ENCODE measurements at regions not wholly inside any gene's neighbourhood (a gene's known extent, or its start where the extent isn't known, plus 50 kb on each side); places are given as distances from the start of the nearest gene placed in this dataset.

- Mint-ChIP-seq H3K36me3 (no peaks in the 10 kb centered on the region), H3K4me3 (no peak overlapping the region), H3K9me3 (no peaks in the 10 kb centered on the region), H3K27me3 (no peaks in the 10 kb centered on the region), H3K4me1 (ENCODE audit: low read depth) (no peaks in the 10 kb centered on the region), H3K27ac (no peak overlapping the region)
- POLR2A ChIA-PET = no interaction called here
- intact Hi-C loops (cut with micrococcal nuclease) = no loop called here
- DNase-seq = no peak
- CTCF ChIA-PET = no interaction called here
Measured at GRCh38 chr16:18041864-18042834, 294.4 kb downstream of the NPIPA8 start.

- Mint-ChIP-seq H3K27ac (no peak overlapping the region), H3K9me3 (no peaks in the 10 kb centered on the region), H3K4me3 (no peak overlapping the region), H3K4me1 (ENCODE audit: low read depth) (no peaks in the 10 kb centered on the region), H3K36me3 (no peaks in the 10 kb centered on the region), H3K27me3 (no peaks in the 10 kb centered on the region)
- ChIA-PET POLR2A (no interaction called here), CTCF (no interaction called here)
- intact Hi-C loops (cut with micrococcal nuclease) = no loop called here
- no peak for DNase-seq
Measured at GRCh38 chr16:18039931-18040330, 296.6 kb downstream of the NPIPA8 start.

- no peak for DNase-seq
- Mint-ChIP-seq H3K4me1 (ENCODE audit: low read depth) (no peaks in the 10 kb centered on the region), H3K9me3 (no peaks in the 10 kb centered on the region), H3K27ac (no peak overlapping the region), H3K4me3 (no peak overlapping the region), H3K36me3 (no peaks in the 10 kb centered on the region), H3K27me3 (no peaks in the 10 kb centered on the region)
- CTCF ChIA-PET = no interaction called here
- intact Hi-C loops (cut with micrococcal nuclease) = no loop called here
- POLR2A ChIA-PET = no interaction called here
Measured at GRCh38 chr16:18037051-18037450, 299.5 kb downstream of the NPIPA8 start.

GRCh38 chr16:18024611-18025010 lies 311.9 kb downstream of the NPIPA8 start:
- Mint-ChIP-seq H3K9me3 (no peaks in the 10 kb centered on the region), H3K4me1 (ENCODE audit: low read depth) (no peaks in the 10 kb centered on the region), H3K27me3 (peaks cover 7% of the 10 kb centered on the region), H3K4me3 (no peak overlapping the region), H3K27ac (no peak overlapping the region), H3K36me3 (no peaks in the 10 kb centered on the region)
- intact Hi-C loops (cut with micrococcal nuclease) = no loop called here
- POLR2A ChIA-PET = no interaction called here
- DNase-seq = no peak
- CTCF ChIA-PET = no interaction called here

GRCh38 chr16:18018376-18018775 lies 318.2 kb downstream of the NPIPA8 start:
- no peaks in the 10 kb centered on the region for H3K36me3 Mint-ChIP-seq
- intact Hi-C loops (cut with micrococcal nuclease) = no loop called here
- H3K4me1 Mint-ChIP-seq (ENCODE audit: low read depth) = no peaks in the 10 kb centered on the region
- no peak overlapping the region for H3K27ac Mint-ChIP-seq
- POLR2A ChIA-PET = no interaction called here
- no peak for DNase-seq
- peaks cover 1% of the 10 kb centered on the region for H3K27me3 Mint-ChIP-seq
- CTCF ChIA-PET = no interaction called here
- H3K9me3 Mint-ChIP-seq = no peaks in the 10 kb centered on the region
- H3K4me3 Mint-ChIP-seq = no peak overlapping the region

GRCh38 chr16:18013863-18014262 lies 322.7 kb downstream of the NPIPA8 start:
- DNase-seq = no peak
- H3K4me3 Mint-ChIP-seq = no peak overlapping the region
- POLR2A ChIA-PET = no interaction called here
- intact Hi-C loops (cut with micrococcal nuclease) = no loop called here
- H3K27me3 Mint-ChIP-seq = peaks cover 1% of the 10 kb centered on the region
- CTCF ChIA-PET = no interaction called here
- H3K27ac Mint-ChIP-seq = no peak overlapping the region
- H3K36me3 Mint-ChIP-seq = no peaks in the 10 kb centered on the region
- H3K9me3 Mint-ChIP-seq = no peaks in the 10 kb centered on the region
- no peaks in the 10 kb centered on the region for H3K4me1 Mint-ChIP-seq (ENCODE audit: low read depth)

GRCh38 chr16:18008356-18008755 lies 328.2 kb downstream of the NPIPA8 start:
- Mint-ChIP-seq H3K27ac (no peak overlapping the region), H3K9me3 (no peaks in the 10 kb centered on the region), H3K36me3 (no peaks in the 10 kb centered on the region), H3K4me1 (ENCODE audit: low read depth) (no peaks in the 10 kb centered on the region), H3K4me3 (no peak overlapping the region), H3K27me3 (no peaks in the 10 kb centered on the region)
- DNase-seq = no peak
- POLR2A ChIA-PET = no interaction called here
- intact Hi-C loops (cut with micrococcal nuclease) = no loop called here
- CTCF ChIA-PET = no interaction called here

- POLR2A ChIA-PET = no interaction called here
- CTCF ChIA-PET = no interaction called here
- DNase-seq = no peak
- intact Hi-C loops (cut with micrococcal nuclease) = no loop called here
- Mint-ChIP-seq H3K36me3 (no peaks in the 10 kb centered on the region), H3K27me3 (peaks cover 2% of the 10 kb centered on the region), H3K4me3 (no peak overlapping the region), H3K9me3 (no peaks in the 10 kb centered on the region), H3K4me1 (ENCODE audit: low read depth) (no peaks in the 10 kb centered on the region), H3K27ac (no peak overlapping the region)
Measured at GRCh38 chr16:18003033-18003432, 333.5 kb downstream of the NPIPA8 start.

- H3K27ac Mint-ChIP-seq = no peak overlapping the region
- ChIA-PET CTCF (interaction anchor here (1.2 kb wide), 1 partner anchor 77 kb away, joined by 3 read pairs; no protein-coding TSS in a partner anchor), POLR2A (no interaction called here)
- H3K36me3 Mint-ChIP-seq = no peaks in the 10 kb centered on the region
- peaks cover 10% of the 10 kb centered on the region for H3K27me3 Mint-ChIP-seq
- no peaks in the 10 kb centered on the region for H3K9me3 Mint-ChIP-seq
- H3K4me3 Mint-ChIP-seq = no peak overlapping the region
- DNase-seq = no peak
- intact Hi-C loops (cut with micrococcal nuclease) = no loop called here
- H3K4me1 Mint-ChIP-seq (ENCODE audit: low read depth) = no peaks in the 10 kb centered on the region
Measured at GRCh38 chr16:17998996-17999395, 337.5 kb downstream of the NPIPA8 start.

- POLR2A ChIA-PET = no interaction called here
- Mint-ChIP-seq H3K4me1 (ENCODE audit: low read depth) (no peaks in the 10 kb centered on the region), H3K27me3 (peaks cover 11% of the 10 kb centered on the region), H3K27ac (no peak overlapping the region), H3K36me3 (no peaks in the 10 kb centered on the region), H3K4me3 (no peak overlapping the region), H3K9me3 (no peaks in the 10 kb centered on the region)
- CTCF ChIA-PET = interaction anchor here (1.2 kb wide), 1 partner anchor 77 kb away, joined by 3 read pairs; no protein-coding TSS in a partner anchor
- no peak for DNase-seq
- intact Hi-C loops (cut with micrococcal nuclease) = no loop called here
Measured at GRCh38 chr16:17998550-17998949, 338.0 kb downstream of the NPIPA8 start.

GRCh38 chr16:17994027-17994426 lies 342.5 kb downstream of the NPIPA8 start:
- no peak for DNase-seq
- POLR2A ChIA-PET = no interaction called here
- Mint-ChIP-seq H3K36me3 (no peaks in the 10 kb centered on the region), H3K9me3 (no peaks in the 10 kb centered on the region), H3K27me3 (peaks cover 18% of the 10 kb centered on the region), H3K4me1 (ENCODE audit: low read depth) (no peaks in the 10 kb centered on the region), H3K27ac (no peak overlapping the region), H3K4me3 (no peak overlapping the region)
- intact Hi-C loops (cut with micrococcal nuclease) = no loop called here
- CTCF ChIA-PET = no interaction called here

GRCh38 chr16:17992416-17992815 lies 344.1 kb downstream of the NPIPA8 start:
- no peak overlapping the region for H3K4me3 Mint-ChIP-seq
- H3K27me3 Mint-ChIP-seq = peaks cover 17% of the 10 kb centered on the region
- H3K27ac Mint-ChIP-seq = no peak overlapping the region
- no peak for DNase-seq
- no peaks in the 10 kb centered on the region for H3K4me1 Mint-ChIP-seq (ENCODE audit: low read depth)
- no peaks in the 10 kb centered on the region for H3K36me3 Mint-ChIP-seq
- ChIA-PET CTCF (no interaction called here), POLR2A (no interaction called here)
- intact Hi-C loops (cut with micrococcal nuclease) = no loop called here
- H3K9me3 Mint-ChIP-seq = no peaks in the 10 kb centered on the region

- H3K36me3 Mint-ChIP-seq = no peaks in the 10 kb centered on the region
- no peaks in the 10 kb centered on the region for H3K9me3 Mint-ChIP-seq
- intact Hi-C loops (cut with micrococcal nuclease) = no loop called here
- DNase-seq = no peak
- ChIA-PET POLR2A (no interaction called here), CTCF (no interaction called here)
- H3K4me3 Mint-ChIP-seq = no peak overlapping the region
- peaks cover 19% of the 10 kb centered on the region for H3K27me3 Mint-ChIP-seq
- no peak overlapping the region for H3K27ac Mint-ChIP-seq
- no peaks in the 10 kb centered on the region for H3K4me1 Mint-ChIP-seq (ENCODE audit: low read depth)
Measured at GRCh38 chr16:17989255-17989654, 347.3 kb downstream of the NPIPA8 start.
